Gastroesophageal sphincter (tissue), 4 donors: ENCODE measurements at regions not wholly inside any gene's neighbourhood (a gene's known extent, or its start where the extent isn't known, plus 50 kb on each side); places are given as distances from the start of the nearest gene placed in this dataset.
A peak's percentile ranks its signal among the peaks of the same experiment; 100 is the strongest.
"Not testable (repeated sequence)": the region's sequence is repeated elsewhere in the genome, so short reads cannot be mapped to it uniquely, and the experiment has no call there.

Source experiments
- ATAC-seq: fragments of 150-250 bp; one replicate; pipeline ENCODE4 v1.9.1; 2016; ENCODE audit warnings: mild to moderate bottlenecking, moderate library complexity
- H3K27ac ChIP-seq, 4 donors: fragments of 200-600 bp; sonication (generic) in 3 of 4; 1 replicate in 3 of 4; 2 replicates in 1 of 4; pipeline ENCODE4 v1.5.1; 2016 to 2019
- H3K27me3 ChIP-seq: fragments of 200-600 bp; sonication (generic); one replicate; pipeline ENCODE4 v1.5.1; 2019
- H3K36me3 ChIP-seq, 2 donors: fragments of 200-600 bp; sonication (generic); one replicate each; pipeline ENCODE4 v1.5.1; 2019; ENCODE audit warnings: control low read depth in 1 of 2
- H3K4me1 ChIP-seq, 3 donors: fragments of 200-600 bp; sonication (generic); 1 replicate in 2 of 3; 2 replicates in 1 of 3; pipeline ENCODE4 v1.5.1; 2016 to 2019; ENCODE audit warnings: control low read depth in 2 of 3
- H3K4me3 ChIP-seq, 2 donors: fragments of 200-600 bp; sonication (generic); one replicate each; pipeline ENCODE4 v1.5.1; 2019; ENCODE audit warnings: mild to moderate bottlenecking in 1 of 2, moderate library complexity in 1 of 2
- H3K9me3 ChIP-seq, 3 donors: fragments of 200-600 bp; sonication (generic); one replicate each; pipeline ENCODE4 v1.5.1; 2017 to 2019; ENCODE audit warnings: control low read depth in 2 of 3
- WGBS, 2 donors: methylation state at CpG; one replicate each; pipeline ENCODE4 v1.1.5; 2018; ENCODE audit warnings: low coverage in 1 of 2; 5-methylcytosine and 5-hydroxymethylcytosine counted together
- TF ChIP-seq, protein P1 (sequence below), 4 experiments: fragments of 200-600 bp in 2 of 4; fragments of 450-650 bp in 2 of 4; sonication (generic) in 1 of 4; IDR thresholded peaks; one replicate each; pipeline ENCODE4 v1.5.1; 2017 to 2019; ENCODE audit warnings: antibody characterized with exemption in 4 of 4, mild to moderate bottlenecking in 2 of 4, moderate library complexity in 2 of 4

DNA sequence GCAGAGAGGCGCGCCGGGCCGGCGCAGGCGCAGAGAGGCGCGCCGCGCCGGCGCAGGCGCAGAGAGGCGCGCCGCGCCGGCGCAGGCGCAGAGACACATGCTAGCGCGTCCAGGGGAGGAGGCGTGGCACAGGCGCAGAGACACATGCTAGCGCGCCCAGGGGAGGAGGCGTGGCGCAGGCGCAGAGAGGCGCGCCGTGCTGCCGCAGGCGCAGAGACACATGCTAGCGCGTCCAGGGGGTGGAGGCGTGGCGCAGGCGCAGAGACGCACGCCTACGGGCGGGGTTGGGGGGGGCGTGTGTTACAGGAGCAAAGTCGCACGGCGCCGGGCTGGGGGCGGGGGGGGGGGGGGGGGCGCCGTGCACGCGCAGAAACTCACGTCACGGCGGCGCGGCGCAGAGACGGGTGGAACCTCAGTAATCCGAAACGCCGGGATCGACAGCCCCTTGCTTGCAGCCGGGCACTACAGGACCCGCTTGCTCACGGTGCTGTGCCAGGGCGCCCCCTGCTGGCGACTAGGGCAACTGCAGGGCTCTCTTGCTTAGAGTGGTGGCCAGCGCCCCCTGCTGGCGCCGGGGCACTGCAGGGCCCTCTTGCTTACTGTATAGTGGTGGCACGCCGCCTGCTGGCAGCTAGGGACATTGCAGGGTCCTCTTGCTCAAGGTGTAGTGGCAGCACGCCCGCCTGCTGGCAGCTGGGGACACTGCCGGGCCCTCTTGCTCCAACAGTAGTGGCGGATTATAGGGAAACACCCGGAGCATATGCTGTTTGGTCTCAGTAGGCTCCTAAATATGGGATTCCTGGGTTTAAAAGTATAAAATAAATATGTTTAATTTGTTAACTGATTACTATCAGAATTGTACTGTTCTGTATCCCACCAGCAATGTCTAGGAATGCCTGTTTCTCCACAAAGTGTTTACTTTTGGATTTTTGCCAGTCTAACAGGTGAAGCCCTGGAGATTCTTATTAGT lies 269.9 kb downstream of the OR4F29 start:
- TF ChIP-seq, protein P1, sequence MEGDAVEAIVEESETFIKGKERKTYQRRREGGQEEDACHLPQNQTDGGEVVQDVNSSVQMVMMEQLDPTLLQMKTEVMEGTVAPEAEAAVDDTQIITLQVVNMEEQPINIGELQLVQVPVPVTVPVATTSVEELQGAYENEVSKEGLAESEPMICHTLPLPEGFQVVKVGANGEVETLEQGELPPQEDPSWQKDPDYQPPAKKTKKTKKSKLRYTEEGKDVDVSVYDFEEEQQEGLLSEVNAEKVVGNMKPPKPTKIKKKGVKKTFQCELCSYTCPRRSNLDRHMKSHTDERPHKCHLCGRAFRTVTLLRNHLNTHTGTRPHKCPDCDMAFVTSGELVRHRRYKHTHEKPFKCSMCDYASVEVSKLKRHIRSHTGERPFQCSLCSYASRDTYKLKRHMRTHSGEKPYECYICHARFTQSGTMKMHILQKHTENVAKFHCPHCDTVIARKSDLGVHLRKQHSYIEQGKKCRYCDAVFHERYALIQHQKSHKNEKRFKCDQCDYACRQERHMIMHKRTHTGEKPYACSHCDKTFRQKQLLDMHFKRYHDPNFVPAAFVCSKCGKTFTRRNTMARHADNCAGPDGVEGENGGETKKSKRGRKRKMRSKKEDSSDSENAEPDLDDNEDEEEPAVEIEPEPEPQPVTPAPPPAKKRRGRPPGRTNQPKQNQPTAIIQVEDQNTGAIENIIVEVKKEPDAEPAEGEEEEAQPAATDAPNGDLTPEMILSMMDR (IDR thresholded peaks at IDR 0.05): peak in 1 of 4 experiments; percentile 9
- not testable (repeated sequence) for H3K27ac ChIP-seq, H3K4me1 ChIP-seq, H3K9me3 ChIP-seq, H3K27me3 ChIP-seq, H3K36me3 ChIP-seq, H3K4me3 ChIP-seq
- ATAC-seq: peak; percentile 39
- WGBS, 2 donors: 60 to 88% methylated on average over 1 to 19 of the region's 79 CpGs

DNA sequence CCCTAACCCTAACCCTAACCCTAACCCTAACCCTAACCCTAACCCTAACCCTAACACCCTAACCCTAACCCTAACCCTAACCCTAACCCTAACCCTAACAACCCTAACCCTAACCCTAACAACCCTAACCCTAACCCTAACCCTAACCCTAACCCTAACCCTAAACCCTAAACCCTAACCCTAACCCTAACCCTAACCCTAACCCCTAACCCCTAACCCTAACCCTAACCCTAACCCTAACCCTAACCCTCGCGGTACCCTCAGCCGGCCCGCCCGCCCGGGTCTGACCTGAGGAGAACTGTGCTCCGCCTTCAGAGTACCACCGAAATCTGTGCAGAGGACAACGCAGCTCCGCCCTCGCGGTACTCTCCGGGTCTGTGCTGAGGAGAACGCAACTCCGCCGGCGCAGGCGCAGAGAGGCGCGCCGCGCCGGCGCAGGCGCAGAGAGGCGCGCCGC lies 270.7 kb downstream of the OR4F29 start:
- H3K27me3 ChIP-seq, H3K4me3 ChIP-seq, H3K36me3 ChIP-seq, H3K9me3 ChIP-seq, H3K27ac ChIP-seq, H3K4me1 ChIP-seq: not testable (repeated sequence)
- WGBS, 2 donors: no CpG with 5 or more reads among the region's 28 CpGs
- ATAC-seq: peak; percentile 28

DNA sequence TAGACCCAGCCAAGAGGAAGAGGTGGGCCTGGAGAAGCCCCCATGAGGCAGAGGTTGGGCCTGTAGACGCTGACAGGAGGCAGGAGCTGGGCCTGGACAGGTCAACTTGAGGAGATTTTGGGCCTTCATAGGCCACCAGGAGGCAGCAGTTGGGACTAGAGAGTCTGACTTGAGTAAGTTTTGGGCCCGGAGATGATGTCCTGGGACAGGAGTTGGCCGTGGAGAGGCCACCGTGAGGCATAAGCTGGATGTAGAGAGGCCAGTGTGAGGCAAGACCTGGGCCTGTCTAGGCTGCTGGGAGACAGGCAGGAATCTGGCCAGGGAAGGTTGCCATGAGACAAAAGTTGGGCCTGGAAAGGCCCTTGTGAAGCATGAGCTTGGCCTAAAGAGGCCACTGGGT lies 312.6 kb downstream of the OR4F29 start:
- not testable (repeated sequence) for H3K9me3 ChIP-seq, ATAC-seq, H3K27ac ChIP-seq, H3K4me1 ChIP-seq, H3K4me3 ChIP-seq, H3K27me3 ChIP-seq, H3K36me3 ChIP-seq
- no CpG with 5 or more reads among the region's 4 CpGs for whole genome bisulfite sequencing, 2 donors

DNA sequence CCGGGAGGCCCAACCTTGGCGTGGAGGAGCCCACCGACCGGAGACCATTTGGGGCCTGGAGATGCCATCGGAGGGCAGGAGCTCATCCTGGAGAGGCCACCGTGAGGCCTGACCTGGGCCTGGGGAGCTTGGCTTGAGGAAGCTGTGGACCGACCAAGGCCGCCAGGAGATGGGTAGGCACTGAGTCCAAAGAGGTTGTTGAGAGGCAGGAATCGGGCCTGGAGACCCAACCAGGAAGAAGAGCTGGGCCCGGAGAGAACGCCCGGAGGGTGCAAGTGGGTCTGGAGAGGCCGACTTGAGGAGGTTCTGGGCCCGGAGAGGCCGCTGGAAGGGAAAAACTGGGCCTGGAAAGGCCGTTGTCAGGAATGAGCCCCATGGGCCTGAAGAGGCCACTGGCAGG lies 313.8 kb downstream of the OR4F29 start:
- H3K4me3 ChIP-seq: not testable (repeated sequence)
- no CpG with 5 or more reads among the region's 16 CpGs for WGBS, 2 donors

DNA sequence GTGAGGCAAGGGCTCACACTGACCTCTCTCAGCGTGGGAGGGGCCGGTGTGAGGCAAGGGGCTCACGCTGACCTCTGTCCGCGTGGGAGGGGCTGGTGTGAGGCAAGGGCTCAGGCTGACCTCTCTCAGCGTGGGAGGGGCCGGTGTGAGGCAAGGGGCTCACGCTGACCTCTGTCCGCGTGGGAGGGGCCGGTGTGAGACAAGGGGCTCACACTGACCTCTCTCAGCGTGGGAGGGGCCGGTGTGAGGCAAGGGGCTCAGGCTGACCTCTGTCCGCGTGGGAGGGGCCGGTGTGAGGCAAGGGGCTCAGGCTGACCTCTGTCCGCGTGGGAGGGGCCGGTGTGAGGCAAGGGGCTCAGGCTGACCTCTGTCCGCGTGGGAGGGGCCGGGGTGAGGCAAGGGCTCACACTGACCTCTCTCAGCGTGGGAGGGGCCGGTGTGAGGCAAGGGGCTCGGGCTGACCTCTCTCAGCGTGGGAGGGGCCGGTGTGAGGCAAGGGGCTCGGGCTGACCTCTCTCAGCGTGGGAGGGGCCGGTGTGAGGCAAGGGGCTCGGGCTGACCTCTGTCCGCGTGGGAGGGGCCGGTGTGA lies 315.0 kb downstream of the OR4F29 start:
- H3K9me3 ChIP-seq, H3K27me3 ChIP-seq, H3K4me1 ChIP-seq, H3K27ac ChIP-seq, H3K4me3 ChIP-seq, ATAC-seq, H3K36me3 ChIP-seq: not testable (repeated sequence)
- WGBS, 2 donors: 89% methylated on average over 3 of the region's 34 CpGs; no CpG with 5 or more reads in 1 of the 2 donors

More for the DNA sequence above, 313.8 kb downstream of the OR4F29 start:
- not testable (repeated sequence) for H3K4me1 ChIP-seq, ATAC-seq, H3K27me3 ChIP-seq, H3K27ac ChIP-seq, H3K36me3 ChIP-seq, H3K9me3 ChIP-seq

DNA sequence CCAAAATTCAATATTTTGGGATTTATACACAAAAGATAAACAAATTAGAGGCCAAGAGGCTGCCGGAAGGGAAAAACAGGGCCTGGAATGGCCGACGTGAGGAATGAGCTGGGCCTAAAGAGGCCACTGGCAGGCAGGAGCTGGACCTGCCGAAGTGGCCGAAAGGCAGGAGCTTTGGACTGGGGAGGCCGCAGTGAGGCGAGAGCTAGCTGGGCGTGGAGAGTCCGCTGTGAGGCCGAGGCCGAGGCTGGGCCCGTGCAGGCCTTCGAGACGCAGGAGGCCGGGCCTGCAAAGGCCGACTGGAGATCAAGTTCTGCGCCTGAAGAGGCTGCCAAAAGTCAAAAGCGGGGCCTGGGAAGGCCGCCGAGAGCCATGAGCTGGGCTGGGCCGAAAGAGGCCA lies 316.5 kb downstream of the OR4F29 start:
- H3K27ac ChIP-seq, H3K36me3 ChIP-seq, ATAC-seq, H3K9me3 ChIP-seq, H3K4me3 ChIP-seq, H3K27me3 ChIP-seq, H3K4me1 ChIP-seq: not testable (repeated sequence)
- 86 to 94% methylated on average over 16 of the region's 21 CpGs for WGBS, 2 donors

DNA sequence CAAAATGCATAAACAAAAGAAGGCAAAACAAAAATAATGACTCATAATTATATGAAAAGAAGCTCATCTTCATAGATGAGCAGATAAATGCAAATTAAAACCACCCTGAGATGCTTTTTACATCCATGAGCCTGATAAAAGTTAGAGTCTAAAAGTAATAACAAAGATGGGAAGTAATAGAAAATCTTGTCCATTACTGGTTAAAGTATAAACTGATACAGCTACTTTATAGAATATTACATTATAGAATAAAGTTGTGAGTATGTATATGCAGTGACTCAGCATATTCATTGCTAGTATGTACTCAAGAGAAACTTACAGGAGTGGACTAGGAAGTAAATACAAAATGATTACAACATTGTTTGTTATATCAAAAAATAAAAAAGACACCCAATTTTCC lies 333.0 kb downstream of the OR4F29 start:
- not testable (repeated sequence) for H3K9me3 ChIP-seq, H3K4me1 ChIP-seq, ATAC-seq, H3K27me3 ChIP-seq, H3K36me3 ChIP-seq, H3K27ac ChIP-seq, H3K4me3 ChIP-seq

DNA sequence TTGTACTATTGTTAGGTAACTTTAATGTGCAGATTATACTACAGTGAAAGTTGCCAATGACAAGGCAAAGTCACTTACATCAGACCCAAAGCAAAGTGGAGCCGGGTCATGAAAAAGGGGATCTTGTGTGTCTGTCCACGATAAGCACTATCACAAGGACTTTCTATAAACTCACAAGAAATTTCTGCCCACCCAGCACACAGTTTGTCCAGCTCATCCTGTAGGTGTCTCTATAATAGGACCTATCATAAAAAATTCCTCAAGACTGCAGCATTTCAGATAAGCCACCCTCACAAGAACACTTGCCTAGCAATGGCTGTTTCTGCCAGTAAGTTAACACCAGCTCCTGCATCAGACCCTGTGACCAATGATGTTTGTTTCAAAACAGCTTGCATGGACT lies 335.9 kb downstream of the OR4F29 start:
- WGBS, 2 donors: 67% methylated on average over 1 of the region's 2 CpGs; no CpG with 5 or more reads in 1 of the 2 donors
- not testable (repeated sequence) for H3K27ac ChIP-seq, H3K4me1 ChIP-seq, H3K36me3 ChIP-seq, H3K4me3 ChIP-seq, ATAC-seq, H3K9me3 ChIP-seq, H3K27me3 ChIP-seq

DNA sequence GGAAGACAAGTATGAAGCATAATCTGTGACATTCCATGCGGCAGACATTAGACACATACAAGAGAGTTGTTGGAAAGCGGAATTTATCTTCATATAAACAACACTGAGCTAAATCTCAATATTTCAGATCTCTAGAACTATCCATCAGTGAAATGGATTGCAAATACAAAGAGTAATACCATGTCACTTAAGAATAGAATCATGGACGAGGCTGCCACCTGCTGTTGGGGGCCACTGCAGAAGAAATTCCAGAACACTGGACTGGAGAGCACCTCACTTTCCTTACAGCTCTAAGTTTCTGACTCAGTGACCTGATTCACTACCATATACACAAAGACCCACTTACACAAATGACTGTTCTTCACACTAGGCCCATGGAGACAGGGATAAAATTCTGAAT lies 346.7 kb downstream of the OR4F29 start:
- H3K4me1 ChIP-seq, H3K4me3 ChIP-seq, H3K27me3 ChIP-seq, ATAC-seq, H3K27ac ChIP-seq, H3K9me3 ChIP-seq, H3K36me3 ChIP-seq: not testable (repeated sequence)
- WGBS, 2 donors: no CpG with 5 or more reads among the region's 3 CpGs

DNA sequence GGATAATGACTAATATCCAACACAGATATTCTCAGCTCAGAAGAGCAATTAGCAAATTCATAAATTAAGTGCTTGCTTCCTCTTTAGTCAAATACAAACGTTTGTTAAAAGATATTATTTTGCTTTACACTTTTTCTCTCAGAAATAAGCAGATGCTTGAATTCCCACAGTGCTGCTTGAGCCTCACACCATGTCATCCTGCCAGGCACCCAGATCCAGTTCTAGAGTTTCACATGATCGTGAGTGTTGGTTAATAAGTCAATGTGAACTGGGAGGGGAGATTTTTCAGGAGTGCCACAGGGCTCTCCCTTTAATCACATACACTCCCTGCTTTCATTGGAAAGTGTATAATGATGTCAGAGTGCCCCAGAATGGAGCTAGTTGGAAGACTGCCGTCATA lies 352.0 kb downstream of the OR4F29 start:
- not testable (repeated sequence) for ATAC-seq, H3K4me3 ChIP-seq, H3K27ac ChIP-seq, H3K27me3 ChIP-seq, H3K9me3 ChIP-seq, H3K36me3 ChIP-seq, H3K4me1 ChIP-seq
- WGBS, 2 donors: 0% methylated on average over 1 of the region's 3 CpGs; no CpG with 5 or more reads in 1 of the 2 donors

DNA sequence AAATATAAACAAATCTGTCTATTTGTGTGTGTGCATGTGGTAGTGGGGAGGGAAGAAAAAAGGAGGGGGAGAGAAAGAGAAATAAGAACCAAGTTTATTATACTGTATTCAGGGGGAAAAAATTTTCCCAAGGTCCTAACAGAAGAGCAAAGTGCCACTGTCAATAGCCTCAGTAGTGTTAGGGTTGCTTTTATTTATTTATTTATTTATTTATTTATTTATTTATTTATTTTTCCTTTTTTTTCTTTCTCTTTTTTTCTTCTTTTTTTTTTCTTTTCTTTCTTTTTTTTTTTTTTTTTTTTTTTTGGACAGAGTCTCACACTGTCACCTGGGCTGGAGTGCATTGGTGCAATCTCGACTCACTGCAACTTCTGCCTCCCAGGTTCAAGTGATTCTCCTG lies 352.7 kb downstream of the OR4F29 start:
- no CpG with 5 or more reads among the region's 1 CpG for WGBS, 2 donors
- H3K36me3 ChIP-seq, H3K27me3 ChIP-seq, H3K9me3 ChIP-seq, H3K27ac ChIP-seq, ATAC-seq, H3K4me3 ChIP-seq, H3K4me1 ChIP-seq: not testable (repeated sequence)

DNA sequence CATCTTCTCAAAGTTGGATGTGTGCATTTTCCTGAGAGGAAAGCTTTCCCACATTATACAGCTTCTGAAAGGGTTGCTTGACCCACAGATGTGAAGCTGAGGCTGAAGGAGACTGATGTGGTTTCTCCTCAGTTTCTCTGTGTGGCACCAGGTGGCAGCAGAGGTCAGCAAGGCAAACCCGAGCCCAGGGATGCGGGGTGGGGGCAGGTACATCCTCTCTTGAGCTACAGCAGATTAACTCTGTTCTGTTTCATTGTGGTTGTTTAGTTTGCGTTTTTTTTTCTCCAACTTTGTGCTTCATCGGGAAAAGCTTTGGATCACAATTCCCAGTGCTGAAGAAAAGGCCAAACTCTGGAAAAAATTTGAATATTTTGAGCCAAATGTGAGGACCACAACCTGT lies 360.2 kb downstream of the OR4F29 start:
- H3K27ac ChIP-seq, H3K9me3 ChIP-seq, H3K36me3 ChIP-seq, H3K4me1 ChIP-seq, H3K27me3 ChIP-seq, H3K4me3 ChIP-seq, ATAC-seq: not testable (repeated sequence)
- WGBS, 2 donors: no CpG with 5 or more reads among the region's 4 CpGs

DNA sequence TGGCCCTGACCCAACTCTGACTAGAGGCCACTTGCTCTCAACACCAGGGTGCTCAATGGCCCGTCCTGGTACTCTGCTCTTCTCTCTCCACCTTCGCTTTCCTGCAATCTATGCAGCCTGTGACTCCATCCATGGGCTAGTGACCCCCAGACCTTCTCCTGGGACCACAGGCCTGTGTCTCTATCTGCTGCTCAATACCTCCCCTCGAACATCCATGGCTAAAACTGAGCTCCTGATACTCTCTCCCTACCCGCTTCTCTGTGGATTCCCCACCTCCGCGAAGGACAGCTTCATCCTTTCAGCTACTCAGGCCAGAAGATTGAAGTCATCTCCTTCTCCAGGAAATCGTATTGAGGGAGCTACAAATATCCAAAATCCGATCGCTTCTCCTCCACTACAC lies 363.4 kb downstream of the OR4F29 start:
- not testable (repeated sequence) for H3K4me1 ChIP-seq, H3K4me3 ChIP-seq, H3K27me3 ChIP-seq, H3K27ac ChIP-seq, H3K36me3 ChIP-seq, ATAC-seq, H3K9me3 ChIP-seq
- no CpG with 5 or more reads among the region's 9 CpGs for WGBS, 2 donors
